Activated CD8-positive, alpha-beta memory T cell treated with anti-CD3 and anti-CD28 coated beads, Interleukin-2, amount 50 U/mL, for 4 hours (primary cell): ENCODE measurements at regions not wholly inside any gene's neighbourhood (a gene's known extent, or its start where the extent isn't known, plus 50 kb on each side); places are given as distances from the start of the nearest gene placed in this dataset.

Experiments
- DNase-seq: peaks from one replicate; pipeline ENCODE4 v3.0.0-alpha.2; 2020

DNA sequence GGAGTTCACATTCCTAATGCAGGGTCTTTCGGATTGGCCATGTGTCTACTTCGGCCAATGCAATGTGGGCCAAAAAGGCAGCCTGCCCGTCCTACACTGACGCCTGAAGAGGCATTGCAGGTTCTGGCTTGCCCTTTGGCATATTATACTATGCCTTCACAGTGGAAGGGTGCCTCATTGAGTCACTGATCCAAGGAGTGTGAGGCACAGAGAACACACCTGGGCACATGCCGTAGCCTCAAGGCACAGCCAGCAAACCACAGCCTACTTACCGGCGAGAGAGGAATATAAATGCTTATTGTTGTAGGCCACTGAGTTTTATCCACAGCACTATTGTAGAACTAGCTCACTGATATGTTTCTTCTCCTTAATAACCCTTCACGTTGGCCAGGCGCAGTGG, 409.6 kb downstream of the GADD45G start:
- DNase-seq: no peak

DNA sequence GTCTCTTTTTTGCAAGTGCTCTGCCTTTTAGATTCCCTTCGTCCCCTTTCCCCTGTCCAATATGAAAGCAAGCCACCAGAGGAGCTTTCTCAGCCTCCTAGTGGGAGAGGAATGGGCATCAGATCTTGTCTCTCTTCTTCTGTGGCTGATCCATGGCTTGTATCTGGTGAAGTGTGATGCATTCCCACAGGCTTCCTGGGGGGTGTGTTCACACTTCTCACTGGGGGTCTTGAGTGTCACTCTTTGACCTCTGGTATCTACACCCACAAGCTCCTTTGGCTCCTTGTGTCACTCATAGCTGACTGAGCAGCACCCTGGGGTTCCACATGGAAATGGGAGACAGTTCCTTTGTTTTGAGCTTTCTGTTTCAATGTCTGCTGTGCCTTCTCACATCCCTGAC, 411.5 kb downstream of the GADD45G start:
- no peak for DNase-seq

DNA sequence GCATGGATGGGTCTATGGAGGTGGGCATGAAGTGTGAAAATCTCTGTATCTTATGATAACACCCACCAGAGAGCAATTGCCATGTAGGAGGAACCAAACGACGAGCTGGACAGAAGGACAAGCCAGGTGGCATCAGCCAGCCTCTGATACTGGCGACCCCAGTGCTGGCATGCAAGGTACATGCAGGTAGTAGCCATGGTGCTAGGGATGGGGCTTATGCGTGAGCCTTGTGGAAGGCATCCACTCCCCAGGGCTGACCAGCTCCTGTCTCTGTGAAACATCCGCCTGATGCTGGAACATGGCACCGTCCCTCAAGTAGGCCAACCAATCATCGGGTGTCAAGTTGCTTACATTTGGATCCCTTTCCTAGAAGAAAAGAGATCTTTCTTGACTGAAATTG, 412.9 kb downstream of the GADD45G start:
- no peak for DNase-seq

DNA sequence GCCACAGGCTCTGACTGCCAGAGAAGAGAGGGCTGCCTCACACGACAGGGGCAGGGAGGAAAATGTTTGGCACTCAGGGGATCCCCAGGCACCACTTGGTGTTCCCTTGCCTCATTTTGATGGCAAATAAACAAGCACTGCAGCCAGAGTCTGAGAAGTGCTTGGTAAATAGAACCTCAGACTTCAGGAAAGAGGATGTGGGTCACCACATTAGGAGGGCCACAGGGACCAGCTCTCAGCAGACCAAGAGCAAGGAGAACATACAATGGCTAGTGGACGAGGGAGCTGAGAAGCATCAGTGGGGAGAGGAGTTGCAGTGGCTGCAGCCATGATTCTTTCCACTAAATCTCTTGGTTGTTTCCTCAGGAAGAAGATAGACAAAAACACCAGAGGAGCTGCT, 413.9 kb downstream of the GADD45G start:
- no peak for DNase-seq

DNA sequence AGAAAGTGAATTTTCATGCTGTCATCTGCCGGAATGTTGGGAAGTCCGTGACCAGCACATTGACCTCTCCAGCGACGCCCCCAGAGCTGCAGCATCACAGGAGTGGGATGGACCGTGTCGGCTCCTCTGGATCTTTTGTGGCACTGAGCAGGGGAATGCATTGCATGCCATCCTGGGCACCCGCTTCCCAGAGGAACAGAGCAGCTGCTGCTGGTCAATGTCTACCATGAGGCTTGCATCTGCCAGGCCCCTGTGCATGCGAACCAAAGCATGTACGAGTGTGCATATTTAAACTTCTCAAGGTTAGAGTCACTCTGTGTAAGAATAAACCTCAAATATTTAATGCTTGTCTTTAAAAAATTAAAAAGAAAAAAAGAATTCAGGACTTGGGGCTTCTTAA, 414.8 kb downstream of the GADD45G start:
- DNase-seq: no peak

DNA sequence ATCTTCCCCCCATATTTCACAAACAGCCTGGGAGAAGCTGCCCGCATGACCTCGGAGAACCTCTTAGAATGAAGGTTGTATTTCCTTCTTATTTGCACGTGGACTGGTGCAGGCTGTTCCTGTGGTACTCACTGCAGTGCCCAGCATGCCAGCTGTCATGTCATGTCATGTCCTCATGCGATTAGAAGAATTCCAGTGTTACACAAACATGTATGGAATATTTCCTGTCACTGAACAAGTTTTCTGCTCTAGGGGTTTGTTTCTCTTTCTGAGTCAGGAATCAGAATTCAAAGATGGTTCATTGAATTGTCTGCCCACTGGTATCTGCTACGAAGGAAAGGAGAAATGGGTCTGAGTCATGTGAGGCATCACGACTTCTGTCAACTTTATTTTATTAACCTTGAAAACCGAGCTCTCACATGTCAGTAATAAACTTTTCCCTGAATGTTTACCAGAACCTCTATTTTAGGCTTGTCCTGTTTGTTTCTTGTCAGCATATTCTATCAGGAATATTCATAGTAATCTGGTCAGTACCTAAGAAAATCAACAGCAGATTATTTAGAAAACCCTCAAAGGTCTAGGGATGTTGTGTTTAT, 415.6 kb downstream of the GADD45G start:
- DNase-seq: no peak

DNA sequence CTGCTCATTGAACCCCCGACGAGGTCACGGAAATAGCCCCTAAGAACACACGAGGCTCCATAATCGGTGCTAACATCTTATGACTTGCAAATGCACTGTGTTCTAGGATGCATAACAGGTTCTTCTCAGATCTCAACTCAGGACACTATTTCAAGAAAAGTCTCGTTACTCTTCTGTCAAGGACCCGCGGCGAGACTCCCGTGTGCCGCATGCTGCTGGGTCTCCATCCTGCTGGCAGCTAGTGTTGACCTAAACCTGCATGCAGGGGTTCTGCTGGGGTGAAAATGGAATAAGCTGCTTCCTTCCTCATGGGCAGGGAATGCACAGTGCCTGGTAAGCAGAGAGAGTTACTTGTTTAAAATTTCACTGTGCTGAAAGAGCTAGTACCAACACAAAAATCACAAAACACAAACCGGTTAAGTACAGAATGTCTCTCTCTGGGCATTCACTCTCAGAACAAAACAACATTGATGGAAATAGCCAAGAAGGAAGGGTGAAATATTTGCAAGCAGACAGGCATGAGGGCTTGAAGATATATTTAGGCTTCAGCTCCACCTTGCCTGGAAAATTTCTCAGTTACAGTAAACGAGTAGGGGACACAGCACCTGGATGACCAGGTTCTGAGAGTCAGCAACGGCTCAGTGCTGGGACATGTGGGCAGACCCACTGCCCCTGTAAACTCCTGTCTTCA, 416.5 kb downstream of the GADD45G start:
- no peak for DNase-seq

DNA sequence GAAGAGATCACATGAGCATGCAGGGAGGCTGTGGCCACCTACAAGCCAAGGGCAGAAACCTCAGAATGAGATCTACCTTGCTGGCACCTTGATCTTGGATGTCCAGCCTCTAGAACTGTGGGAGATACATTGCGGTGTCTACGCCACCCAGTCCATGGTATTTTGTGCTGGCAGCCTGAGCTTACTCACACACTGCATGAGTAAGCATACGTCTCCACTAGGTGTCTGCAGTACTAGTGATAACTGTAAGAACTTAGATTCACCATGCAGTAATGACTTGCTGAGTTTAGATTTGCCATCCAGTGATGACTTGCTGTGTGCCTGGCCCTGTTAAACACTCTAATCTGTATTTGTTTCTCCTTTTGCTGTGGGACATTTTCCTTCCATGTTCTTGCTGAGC, 417.7 kb downstream of the GADD45G start:
- no peak for DNase-seq

DNA sequence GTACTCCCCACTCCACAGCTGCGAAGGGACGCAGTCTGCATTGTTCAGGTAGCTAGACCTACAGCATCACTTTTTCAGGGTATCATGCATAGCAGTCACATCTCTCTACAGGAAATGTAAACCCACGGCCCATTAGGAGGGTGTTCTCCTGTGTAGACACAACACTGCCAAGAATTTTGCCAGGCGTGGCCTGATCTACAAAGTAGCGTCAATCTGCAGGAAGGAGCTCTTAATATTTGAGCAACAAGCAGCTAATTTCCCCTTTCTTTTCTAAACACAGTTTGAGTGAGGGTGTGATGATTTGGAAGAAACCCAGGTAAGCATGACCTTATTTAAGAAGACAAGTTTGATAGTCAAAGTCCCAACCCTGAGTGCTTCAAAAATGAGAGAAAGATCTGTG, 419.0 kb downstream of the GADD45G start:
- DNase-seq: no peak

DNA sequence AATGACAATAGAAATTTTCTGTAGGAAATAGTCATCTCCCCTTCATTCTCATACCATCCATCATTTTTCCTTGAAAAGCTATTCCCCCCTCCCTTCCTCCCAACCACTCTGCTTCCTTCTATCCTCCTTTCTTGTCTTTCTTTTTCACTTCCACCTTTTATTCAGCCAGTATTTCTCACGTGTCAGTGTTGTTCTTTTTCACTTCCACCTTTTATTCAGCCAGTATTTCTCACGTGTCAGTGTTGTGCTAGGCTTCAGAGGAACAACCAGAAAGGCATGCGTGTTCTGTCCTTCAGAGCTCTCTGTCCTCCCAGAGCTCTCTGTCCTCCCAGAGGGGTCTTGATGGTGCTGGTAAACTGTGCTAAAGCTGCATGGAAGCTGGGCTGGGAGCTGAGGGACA, 419.6 kb downstream of the GADD45G start:
- no peak for DNase-seq

DNA sequence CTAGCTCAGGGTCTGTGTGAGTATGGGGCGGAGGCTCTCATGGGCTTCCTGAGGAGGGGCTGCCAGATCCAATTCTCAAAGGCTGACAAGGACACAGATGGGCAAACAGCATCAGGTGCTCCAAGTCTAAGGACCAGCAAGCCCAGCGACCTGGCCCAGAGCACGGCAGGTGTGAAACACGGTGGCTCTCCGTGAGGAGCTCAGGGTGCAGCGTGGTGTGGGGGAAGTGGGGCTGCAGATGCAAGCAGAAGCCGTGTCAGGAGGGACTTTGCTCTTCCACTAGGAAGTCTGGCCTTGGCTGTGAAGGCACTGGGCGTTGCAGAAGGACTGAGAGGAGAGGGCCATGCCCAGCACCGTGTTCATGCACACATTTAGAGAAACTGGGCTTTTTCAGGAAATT, 420.0 kb downstream of the GADD45G start:
- DNase-seq: no peak

DNA sequence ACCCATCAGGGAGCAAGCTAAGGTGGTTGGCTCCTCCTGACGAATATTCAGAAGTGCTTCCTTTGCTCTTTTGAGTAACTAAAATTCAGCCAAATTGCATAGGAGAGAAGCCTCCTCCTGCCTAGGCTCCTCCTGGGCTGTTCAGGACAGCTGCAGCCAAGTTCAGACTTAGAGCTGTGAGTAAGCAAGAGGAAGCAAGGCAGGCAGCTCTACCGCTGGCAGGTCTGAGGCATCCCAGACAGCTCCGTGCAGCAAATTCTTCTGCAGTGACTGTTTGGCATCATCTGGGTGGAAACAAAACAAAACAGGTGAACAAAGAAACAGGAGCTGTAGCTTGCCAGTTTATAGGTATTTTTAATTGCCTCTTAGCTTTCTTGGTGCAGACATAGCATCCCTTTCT, 421.0 kb downstream of the GADD45G start:
- DNase-seq: no peak

DNA sequence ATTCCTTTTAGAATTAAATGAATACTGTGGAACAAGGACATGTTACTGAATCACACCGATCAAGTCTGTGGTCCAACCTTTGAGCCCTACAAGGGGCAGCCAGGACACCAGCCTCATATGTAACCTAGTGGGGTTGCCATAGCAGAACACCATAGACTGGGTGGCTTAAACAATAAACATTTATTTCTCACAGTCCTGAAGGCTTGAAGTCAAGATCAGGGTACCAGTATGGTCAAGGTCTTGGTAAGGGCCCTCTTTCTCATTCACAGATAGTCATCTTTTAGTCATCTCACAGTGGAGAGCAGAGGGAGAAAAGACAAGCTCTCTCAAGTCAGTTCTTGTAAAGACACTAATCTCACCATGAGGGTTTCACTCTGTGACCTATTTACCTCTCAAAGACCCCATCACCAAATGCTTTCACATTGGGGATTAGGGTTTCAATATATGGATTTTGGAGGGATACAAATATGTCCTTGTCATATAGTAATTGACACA, 422.5 kb downstream of the GADD45G start:
- DNase-seq: no peak

DNA sequence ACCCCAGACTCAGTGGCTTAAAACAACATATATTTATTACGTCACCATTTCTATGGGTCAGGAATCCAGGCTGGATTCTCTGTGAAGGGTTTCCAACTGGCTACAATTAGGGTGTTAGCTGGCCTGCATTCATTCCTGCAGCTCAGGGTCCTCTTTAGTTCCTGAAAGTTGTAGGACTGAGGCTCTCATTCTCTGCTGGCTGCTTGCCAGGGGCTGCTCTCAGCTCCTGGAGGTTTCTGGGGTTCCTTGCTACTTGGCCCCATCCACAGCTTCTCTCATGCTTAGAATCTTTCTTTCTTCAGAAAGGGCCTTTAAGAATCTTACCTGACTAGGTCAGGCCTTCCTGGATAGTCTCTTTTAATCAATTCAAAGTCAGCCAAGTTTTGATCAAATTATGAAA, 424.6 kb downstream of the GADD45G start:
- no peak for DNase-seq

DNA sequence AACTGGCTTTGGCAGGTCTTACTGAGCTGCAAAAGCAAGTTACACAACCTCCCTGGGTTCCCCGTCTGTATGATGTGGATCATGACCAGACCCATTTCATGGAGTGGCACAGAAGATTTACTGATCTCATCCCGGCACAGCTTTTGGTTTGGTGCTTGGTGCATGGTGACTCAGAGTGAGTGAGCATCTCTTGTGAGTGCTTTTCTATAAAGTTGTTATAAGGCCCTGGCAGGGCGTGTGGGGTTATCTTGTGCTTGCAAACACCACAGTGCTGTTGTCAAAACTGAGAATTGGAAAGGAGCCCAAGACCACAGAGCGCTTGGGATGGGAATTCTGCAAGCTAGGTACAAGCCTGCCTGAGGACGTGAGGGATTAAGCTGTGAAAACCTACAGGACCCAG, 425.2 kb downstream of the GADD45G start:
- no peak for DNase-seq

DNA sequence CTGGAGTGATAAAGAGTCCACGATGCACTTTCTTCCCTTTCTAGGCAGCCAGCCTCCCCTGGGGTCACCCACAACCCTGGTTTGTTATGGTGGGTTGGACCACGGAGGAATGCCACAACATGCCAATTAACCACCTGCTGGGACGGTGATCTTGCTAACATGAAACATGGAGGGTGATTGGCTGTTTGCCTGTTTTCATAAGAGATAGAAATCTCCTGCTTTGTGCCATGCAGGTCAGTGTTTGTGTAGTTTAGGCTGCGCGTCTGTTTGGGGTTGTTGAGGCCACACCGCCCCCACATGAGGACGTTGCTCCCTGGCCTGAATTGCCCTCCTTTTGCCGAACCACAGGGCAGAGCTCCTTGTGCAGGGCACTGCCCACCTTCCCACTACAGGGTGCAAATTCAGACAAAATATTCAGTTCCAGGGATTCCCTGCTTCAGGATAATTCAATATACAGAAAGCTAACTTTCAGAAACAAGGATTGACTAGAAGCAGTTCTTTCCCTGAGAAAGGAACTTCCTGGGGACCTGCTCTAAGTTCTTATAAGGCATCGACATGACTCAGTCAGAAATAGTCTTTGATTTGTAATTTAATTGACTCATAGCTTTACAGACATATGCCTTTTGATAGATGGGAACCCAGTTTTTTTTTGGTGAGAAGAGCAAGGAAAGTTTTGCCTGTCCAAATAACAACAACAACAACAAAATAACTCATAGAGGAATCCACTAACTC, 427.6 kb downstream of the GADD45G start:
- no peak for DNase-seq

DNA sequence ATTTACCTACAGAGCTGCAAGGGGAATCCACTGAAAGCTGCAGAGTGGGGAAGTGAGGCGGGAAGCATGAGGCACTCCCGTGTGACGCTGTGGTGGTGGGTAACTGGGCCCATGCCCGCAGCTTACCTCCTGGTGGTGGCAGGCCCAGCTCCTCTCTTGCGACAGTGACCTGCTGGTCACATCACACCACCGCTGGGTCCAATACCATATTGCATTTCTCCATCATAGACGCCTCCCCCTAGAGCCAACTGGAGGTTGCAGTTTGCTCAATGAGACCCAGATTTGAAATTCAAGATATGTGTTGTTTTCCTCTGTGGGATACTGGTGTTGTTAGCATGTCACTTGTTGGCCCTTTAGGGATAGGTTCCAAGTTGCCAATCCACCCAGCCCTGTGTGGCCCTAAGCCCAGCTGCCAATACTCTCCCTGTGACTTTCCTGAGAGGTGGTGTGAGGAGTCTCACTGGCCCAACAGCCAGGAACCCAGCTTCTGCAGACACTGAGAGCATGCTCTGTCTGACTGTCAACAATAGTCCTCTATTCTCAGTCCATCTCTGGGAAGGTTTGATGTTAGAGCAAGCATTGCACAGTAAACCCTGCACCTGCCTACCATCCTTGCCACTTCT, 428.3 kb downstream of the GADD45G start:
- no peak for DNase-seq

DNA sequence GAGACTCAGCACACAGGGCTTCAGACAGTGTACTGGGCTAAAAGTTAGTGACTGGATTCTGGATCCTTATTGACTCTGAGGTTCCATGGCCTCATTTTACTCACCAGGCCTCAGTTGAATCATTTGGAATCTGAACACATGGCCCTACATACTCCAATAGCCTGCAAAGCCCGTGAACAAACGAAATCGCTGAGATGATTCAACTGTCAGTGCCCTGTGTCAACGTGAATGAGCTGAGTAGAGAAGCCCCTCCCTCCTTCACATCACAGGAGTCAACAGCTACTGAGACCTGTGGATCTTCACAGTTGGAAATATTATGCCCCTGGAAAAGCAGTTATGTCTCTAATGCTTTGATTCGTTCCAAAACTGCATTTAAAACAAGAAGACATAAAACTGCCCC, 429.3 kb downstream of the GADD45G start:
- DNase-seq: no peak

DNA sequence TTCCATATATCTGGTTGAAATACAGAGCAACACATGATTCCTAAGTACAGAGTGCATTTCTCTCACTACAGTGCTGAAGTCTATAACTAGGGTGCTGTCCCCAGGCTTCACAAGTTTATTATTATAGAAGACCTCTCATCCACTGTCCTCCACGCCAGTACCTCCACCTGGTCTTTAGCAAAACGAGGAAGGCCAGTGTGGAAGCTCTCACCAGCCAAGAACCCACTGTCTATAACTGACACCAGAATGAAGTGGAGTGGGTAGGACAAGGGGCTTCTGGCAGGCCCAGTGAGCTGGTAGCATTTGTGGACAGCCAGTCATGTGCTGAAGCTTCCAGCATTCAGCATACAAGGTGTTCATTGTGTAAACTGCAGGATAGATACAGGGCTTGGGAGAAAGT, 430.7 kb downstream of the GADD45G start:
- no peak for DNase-seq

DNA sequence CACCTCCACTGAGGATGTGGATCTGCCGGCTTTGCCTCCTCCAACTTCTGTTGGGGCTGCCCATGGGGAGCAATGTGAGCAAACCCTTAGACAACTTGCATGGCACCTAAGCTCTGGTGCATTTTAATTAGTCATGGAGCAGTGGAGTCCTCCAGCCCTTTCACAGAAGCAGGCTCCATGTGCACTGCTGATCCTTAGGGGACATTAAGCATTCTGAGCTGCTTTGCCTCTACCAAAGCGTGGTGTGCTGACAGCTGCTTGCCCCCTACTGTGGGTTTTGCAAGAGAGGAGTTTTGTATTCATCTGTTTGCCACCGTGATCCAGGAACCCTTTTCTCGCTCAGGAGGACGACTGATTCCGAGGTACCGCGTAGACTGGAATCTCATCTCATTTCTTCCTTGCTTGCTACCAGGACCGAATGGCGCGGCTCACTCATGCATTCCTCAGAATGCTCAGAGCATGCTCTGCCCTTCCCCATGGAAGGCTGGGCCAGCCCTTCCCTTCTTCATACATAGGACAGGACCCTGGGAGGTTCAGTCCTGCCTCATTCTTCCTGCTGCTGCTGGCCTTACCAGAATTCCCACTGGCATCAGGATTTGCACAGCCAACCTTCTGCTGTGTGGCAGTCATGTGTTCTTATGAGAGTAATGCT, 432.5 kb downstream of the GADD45G start:
- DNase-seq: no peak

DNA sequence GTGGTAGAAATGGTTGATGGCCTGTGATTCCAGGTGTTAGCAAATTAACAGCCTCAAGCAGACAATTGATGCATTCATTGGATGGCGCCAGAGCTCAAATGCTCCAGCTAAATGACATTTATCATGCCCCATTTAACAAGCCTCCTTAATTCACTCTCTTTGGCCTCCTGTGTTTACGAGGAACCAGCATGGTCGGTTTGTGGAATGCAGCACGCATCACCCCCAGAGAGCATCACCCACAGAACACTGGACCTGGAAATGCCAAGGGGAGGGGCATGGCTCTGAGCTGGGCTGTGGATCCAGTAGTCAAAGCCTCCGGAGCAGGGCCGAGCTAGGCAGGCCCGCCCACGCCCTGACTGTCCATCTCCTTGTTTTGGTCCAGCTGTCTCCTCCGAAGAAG, 434.0 kb downstream of the GADD45G start:
- DNase-seq: no peak

DNA sequence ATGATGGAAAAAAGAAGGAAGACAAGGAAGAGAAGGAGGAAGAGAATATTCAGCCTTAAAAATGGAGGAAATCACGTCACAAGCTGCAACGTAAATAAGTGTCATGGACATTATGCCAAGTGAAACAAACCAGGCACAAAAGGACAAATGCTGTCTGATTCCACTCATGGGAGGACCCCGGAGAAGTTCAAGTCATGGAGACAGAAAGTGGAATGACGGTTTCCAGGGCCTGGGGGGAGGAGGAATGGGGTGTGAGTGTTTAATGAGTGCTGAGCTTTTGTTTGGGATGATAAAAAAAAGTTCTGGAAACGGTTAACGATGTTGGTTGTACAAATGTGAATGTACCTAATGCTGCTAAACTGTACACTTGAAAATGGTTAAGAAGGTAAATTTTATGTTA, 439.5 kb downstream of the GADD45G start:
- DNase-seq: no peak

DNA sequence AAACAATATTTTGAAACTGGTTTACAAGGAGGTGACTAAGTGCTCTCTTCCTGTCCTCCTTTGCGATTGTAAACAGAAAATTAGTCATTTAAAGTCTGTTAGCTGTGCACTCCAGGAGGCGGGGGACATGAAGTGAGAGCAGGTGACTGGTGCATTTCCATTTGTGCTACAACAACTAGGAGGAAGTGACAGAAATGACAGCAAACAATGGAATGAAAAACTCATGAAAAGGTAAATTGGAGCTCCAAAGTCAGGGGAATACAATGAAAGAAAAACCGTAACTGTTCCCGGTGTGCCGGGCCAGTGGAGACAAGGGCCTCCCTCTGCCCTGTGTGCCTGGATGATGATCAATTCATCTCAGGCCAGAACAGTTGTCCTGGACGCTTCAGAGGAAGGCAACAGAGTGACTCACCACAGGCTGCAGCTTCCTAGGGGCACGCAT, 439.9 kb downstream of the GADD45G start:
- DNase-seq: no peak
